K562 (cell line): ENCODE measurements at regions not wholly inside any gene's neighbourhood (a gene's known extent, or its start where the extent isn't known, plus 50 kb on each side); places are given as distances from the start of the nearest gene placed in this dataset.

Source experiments
- ARHGAP35 ChIP-seq: fragments of 450-650 bp; IDR thresholded peaks from 2 replicates; pipeline ENCODE4 v1.6.1; 2018; ENCODE audit not compliant: partially characterized antibody
- SMARCB1 ChIP-seq: IDR thresholded peaks from 2 replicates; pipeline ENCODE4 v1.6.1; 2011; ENCODE audit warnings: improper control_type of control experiment, low read depth; ENCODE audit not compliant: insufficient read length
- TEAD1 ChIP-seq, 2 experiments: fragments of 450-650 bp in 1 of 2; sonication (generic) in 1 of 2; formaldehyde crosslinking; IDR thresholded peaks; 2 replicates each; pipeline versions ENCODE4 v1.4.0 to v1.8.0; 2020 to 2022; ENCODE audit warnings: mild to moderate bottlenecking in 2 of 2, missing genetic modification reagents in 1 of 2
- ZNF347 ChIP-seq: fragments of 450-650 bp; formaldehyde crosslinking; IDR thresholded peaks from 2 replicates; pipeline ENCODE4 v1.4.0; 2020; ENCODE audit warnings: low read depth, mild to moderate bottlenecking, moderate library complexity
- TF ChIP-seq, protein P1 (sequence below), 2 experiments: fragments of 450-650 bp in 1 of 2; sonication (generic) in 1 of 2; formaldehyde crosslinking in 1 of 2; IDR thresholded peaks; 2 replicates each; pipeline versions ENCODE4 v1.7.1 to v1.9.0; 2016 to 2022; ENCODE audit warnings: inconsistent platforms in 1 of 2, mild to moderate bottlenecking in 1 of 2, missing genetic modification reagents in 1 of 2
- TF ChIP-seq, protein P2 (sequence below): sonication (generic); formaldehyde crosslinking; IDR thresholded peaks from 2 replicates; pipeline ENCODE4 v1.8.0; 2022; ENCODE audit warnings: missing genetic modification reagents, mild to moderate bottlenecking, borderline replicate concordance
- TF ChIP-seq, protein P3 (sequence below): fragments of 150-350 bp; IDR thresholded peaks from 2 replicates; pipeline ENCODE4 v1.6.1; 2014; ENCODE audit warnings: low read depth, mild to moderate bottlenecking, low read length, borderline replicate concordance

DNA sequence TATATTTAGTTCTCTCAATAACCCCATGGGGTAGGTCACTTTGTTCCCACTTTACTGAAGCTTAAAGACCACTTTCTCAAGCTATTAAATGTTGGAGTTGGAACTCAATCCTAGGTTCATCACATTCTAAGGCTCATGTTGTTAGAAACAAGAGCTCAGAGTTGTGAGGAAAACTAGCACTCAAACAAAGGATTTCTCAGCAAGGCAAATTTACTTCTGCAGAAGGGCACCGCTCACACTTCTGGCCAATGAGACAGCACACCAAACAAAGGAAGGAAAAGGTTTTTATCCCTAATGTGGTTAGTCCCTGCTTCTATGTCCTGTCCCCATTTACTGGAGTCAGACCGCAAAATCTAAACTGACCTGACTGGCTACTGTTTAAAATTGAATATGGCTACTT is 214.6 kb upstream of the PHF14 start (continued):
- TF ChIP-seq, protein P1, sequence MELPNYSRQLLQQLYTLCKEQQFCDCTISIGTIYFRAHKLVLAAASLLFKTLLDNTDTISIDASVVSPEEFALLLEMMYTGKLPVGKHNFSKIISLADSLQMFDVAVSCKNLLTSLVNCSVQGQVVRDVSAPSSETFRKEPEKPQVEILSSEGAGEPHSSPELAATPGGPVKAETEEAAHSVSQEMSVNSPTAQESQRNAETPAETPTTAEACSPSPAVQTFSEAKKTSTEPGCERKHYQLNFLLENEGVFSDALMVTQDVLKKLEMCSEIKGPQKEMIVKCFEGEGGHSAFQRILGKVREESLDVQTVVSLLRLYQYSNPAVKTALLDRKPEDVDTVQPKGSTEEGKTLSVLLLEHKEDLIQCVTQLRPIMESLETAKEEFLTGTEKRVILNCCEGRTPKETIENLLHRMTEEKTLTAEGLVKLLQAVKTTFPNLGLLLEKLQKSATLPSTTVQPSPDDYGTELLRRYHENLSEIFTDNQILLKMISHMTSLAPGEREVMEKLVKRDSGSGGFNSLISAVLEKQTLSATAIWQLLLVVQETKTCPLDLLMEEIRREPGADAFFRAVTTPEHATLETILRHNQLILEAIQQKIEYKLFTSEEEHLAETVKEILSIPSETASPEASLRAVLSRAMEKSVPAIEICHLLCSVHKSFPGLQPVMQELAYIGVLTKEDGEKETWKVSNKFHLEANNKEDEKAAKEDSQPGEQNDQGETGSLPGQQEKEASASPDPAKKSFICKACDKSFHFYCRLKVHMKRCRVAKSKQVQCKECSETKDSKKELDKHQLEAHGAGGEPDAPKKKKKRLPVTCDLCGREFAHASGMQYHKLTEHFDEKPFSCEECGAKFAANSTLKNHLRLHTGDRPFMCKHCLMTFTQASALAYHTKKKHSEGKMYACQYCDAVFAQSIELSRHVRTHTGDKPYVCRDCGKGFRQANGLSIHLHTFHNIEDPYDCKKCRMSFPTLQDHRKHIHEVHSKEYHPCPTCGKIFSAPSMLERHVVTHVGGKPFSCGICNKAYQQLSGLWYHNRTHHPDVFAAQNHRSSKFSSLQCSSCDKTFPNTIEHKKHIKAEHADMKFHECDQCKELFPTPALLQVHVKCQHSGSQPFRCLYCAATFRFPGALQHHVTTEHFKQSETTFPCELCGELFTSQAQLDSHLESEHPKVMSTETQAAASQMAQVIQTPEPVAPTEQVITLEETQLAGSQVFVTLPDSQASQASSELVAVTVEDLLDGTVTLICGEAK (IDR thresholded peaks at IDR 0.05), result no peak
- TF ChIP-seq, protein P1 (CRISPR knock-in tag; IDR thresholded peaks at IDR 0.05), result no peak
- TF ChIP-seq ZNF347 (CRISPR knock-in tag), result no peak
- TF ChIP-seq, protein P2, sequence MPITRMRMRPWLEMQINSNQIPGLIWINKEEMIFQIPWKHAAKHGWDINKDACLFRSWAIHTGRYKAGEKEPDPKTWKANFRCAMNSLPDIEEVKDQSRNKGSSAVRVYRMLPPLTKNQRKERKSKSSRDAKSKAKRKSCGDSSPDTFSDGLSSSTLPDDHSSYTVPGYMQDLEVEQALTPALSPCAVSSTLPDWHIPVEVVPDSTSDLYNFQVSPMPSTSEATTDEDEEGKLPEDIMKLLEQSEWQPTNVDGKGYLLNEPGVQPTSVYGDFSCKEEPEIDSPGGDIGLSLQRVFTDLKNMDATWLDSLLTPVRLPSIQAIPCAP, result no peak
- TF ChIP-seq, protein P3, sequence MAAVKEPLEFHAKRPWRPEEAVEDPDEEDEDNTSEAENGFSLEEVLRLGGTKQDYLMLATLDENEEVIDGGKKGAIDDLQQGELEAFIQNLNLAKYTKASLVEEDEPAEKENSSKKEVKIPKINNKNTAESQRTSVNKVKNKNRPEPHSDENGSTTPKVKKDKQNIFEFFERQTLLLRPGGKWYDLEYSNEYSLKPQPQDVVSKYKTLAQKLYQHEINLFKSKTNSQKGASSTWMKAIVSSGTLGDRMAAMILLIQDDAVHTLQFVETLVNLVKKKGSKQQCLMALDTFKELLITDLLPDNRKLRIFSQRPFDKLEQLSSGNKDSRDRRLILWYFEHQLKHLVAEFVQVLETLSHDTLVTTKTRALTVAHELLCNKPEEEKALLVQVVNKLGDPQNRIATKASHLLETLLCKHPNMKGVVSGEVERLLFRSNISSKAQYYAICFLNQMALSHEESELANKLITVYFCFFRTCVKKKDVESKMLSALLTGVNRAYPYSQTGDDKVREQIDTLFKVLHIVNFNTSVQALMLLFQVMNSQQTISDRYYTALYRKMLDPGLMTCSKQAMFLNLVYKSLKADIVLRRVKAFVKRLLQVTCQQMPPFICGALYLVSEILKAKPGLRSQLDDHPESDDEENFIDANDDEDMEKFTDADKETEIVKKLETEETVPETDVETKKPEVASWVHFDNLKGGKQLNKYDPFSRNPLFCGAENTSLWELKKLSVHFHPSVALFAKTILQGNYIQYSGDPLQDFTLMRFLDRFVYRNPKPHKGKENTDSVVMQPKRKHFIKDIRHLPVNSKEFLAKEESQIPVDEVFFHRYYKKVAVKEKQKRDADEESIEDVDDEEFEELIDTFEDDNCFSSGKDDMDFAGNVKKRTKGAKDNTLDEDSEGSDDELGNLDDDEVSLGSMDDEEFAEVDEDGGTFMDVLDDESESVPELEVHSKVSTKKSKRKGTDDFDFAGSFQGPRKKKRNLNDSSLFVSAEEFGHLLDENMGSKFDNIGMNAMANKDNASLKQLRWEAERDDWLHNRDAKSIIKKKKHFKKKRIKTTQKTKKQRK, result no peak
- TF ChIP-seq SMARCB1, result no peak
- TF ChIP-seq TEAD1 (CRISPR knock-in tag; IDR thresholded peaks at IDR 0.05), result no peak
- TF ChIP-seq ARHGAP35, result no peak
